ENCODE measurements at regions not wholly inside any gene's neighbourhood (a gene's known extent, or its start where the extent isn't known, plus 50 kb on each side); places are given as distances from the start of the nearest gene placed in this dataset.
"Not testable (repeated sequence)": the region's sequence is repeated elsewhere in the genome, so short reads cannot be mapped to it uniquely, and the experiment has no call there.

DNA sequence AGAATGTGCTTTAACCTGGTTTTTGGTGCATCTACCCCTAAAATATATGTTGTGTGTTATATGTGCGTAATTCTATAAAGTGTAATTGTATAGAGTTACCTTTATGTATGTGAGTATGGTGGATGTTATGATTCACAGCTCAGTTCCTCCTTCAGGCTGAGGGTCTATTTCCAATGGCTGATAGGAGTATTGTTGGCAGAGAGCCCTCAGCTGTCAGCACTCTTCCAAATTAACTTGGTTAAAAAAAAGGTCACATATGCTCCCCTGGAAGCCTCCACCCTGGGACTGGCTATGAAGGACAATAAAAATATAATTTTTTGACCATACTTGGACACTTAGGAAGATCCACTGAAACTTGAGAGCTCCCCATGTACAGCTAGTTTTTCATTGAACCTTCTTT, 250.4 kb upstream of the CDH12 start:
- TF ChIP-seq CTCF (IDR thresholded peaks at IDR 0.05) (no peak), POLR2A (IDR thresholded peaks at IDR 0.05) (no peak)
- DNase-seq (ENCODE audit: low spot score in 2 of 2): no peak
- 91 to 97% methylated on average over 1 of the region's 1 CpG for WGBS, 2 donors
- intact Hi-C loops (cut with DNase I; ENCODE audit: low total_unique reads): no loop called here
- no peak overlapping the region for H3K4me3 ChIP-seq (ENCODE audit: low read depth, poor library complexity, severe bottlenecking)

DNA sequence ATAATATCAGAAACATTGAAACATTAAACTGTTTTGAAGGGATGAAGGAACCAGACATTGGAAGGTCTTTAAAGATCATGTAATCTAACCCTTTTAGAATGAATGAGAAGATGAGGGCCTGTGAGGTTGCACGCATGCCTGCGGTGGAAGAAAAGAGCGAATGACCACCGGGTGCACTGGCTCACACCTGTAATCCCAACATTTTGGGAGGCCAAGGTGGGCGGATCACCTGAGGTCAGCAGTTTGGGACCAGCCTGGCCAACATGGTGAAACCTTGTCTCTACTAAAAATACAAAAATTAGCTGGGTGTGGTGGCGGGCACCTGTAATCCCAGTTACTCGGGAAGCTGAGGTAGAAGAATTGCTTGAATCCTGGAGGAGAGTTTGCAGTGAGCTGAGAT, 242.3 kb upstream of the CDH12 start:
- DNase-seq (ENCODE audit: low spot score in 2 of 2); intact Hi-C loops (cut with DNase I; ENCODE audit: low total_unique reads); H3K4me3 ChIP-seq (ENCODE audit: low read depth, poor library complexity, severe bottlenecking): not testable (repeated sequence)
- WGBS, 2 donors: 92 to 96% methylated on average over 7 of the region's 7 CpGs

GRCh38 chr5:23089286-23089685, 236.1 kb upstream of the CDH12 start:
- 73 to 80% methylated on average over 6 of the region's 6 CpGs for WGBS, 2 donors
- intact Hi-C loops (cut with DNase I; ENCODE audit: low total_unique reads): no loop called here
- TF ChIP-seq CTCF (IDR thresholded peaks at IDR 0.05): no peak
- no peak for TF ChIP-seq POLR2A (IDR thresholded peaks at IDR 0.05)
- DNase-seq (ENCODE audit: low spot score in 2 of 2): no peak
- no peak overlapping the region for H3K4me3 ChIP-seq (ENCODE audit: low read depth, poor library complexity, severe bottlenecking)

DNA sequence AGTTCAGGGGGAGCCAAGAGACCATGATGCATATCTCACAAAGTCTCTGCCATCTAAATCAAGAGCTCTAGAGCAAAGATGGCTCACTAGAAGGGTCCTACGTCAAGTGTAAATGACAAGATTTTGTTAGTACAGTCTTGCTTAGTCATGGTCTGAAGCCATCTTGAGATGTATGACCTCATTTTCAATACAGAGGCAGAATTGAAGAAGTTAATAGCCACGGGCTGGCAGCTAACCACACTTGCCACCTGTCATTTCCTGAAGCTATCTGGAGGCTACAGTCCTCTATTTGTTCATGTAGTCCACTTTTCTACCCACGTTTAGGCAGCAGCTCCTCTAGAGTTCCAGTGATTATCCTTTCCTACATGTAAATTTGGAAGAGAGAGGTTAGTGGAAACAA, 231.7 kb upstream of the CDH12 start:
- H3K4me3 ChIP-seq (ENCODE audit: low read depth, poor library complexity, severe bottlenecking): no peak overlapping the region
- DNase-seq (ENCODE audit: low spot score in 2 of 2): no peak
- TF ChIP-seq POLR2A (IDR thresholded peaks at IDR 0.05) (no peak), CTCF (IDR thresholded peaks at IDR 0.05) (no peak)
- 55 to 61% methylated on average over 3 of the region's 3 CpGs for WGBS, 2 donors
- intact Hi-C loops (cut with DNase I; ENCODE audit: low total_unique reads): no loop called here

GRCh38 chr5:23072179-23072578, 219.0 kb upstream of the CDH12 start:
- DNase-seq (ENCODE audit: low spot score in 2 of 2): no peak
- 70 to 78% methylated on average over 2 of the region's 2 CpGs for WGBS, 2 donors
- no peak overlapping the region for H3K4me3 ChIP-seq (ENCODE audit: low read depth, poor library complexity, severe bottlenecking)
- intact Hi-C loops (cut with DNase I; ENCODE audit: low total_unique reads): no loop called here
- TF ChIP-seq CTCF (IDR thresholded peaks at IDR 0.05) (no peak), POLR2A (IDR thresholded peaks at IDR 0.05) (no peak)

DNA sequence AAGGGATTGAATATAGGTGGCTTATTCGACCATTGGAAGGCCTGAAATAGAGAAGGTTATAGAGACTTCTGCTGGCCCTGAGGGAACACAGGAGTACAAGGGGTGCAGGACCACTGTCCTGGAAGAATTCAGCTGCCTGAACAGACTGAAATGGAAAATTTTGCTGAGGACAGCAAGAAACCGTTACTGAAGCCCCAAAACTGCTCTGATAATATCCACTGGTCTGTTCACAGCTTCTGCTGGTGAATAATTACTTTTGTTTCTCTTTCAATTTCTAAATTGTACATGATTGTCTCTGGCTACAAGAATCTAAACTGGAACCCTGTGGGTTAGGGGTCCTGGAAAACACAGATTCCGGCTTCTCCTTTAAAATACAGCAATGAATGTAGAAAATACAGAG, 218.5 kb upstream of the CDH12 start:
- no peak for TF ChIP-seq POLR2A (IDR thresholded peaks at IDR 0.05)
- no peak for TF ChIP-seq CTCF (IDR thresholded peaks at IDR 0.05)
- WGBS, 2 donors: 74% methylated on average over 3 of the region's 3 CpGs
- intact Hi-C loops (cut with DNase I; ENCODE audit: low total_unique reads): no loop called here
- DNase-seq (ENCODE audit: low spot score in 2 of 2): no peak
- no peak overlapping the region for H3K4me3 ChIP-seq (ENCODE audit: low read depth, poor library complexity, severe bottlenecking)
